H1 (cell line): ENCODE measurements at regions not wholly inside any gene's neighbourhood (a gene's known extent, or its start where the extent isn't known, plus 50 kb on each side); places are given as distances from the start of the nearest gene placed in this dataset.

Experiments used
- CTCF ChIA-PET: fragments of 300-600 bp; sonication (Branson Sonifier 250); formaldehyde crosslinking; loops from one replicate; lab custom pipeline; 2021; ENCODE audit not compliant: partially characterized antibody; lab: Charles Lee
- POLR2A ChIA-PET: fragments of 300-600 bp; sonication (Branson Sonifier 250); formaldehyde crosslinking; loops from one replicate; lab custom pipeline; 2021; ENCODE audit warnings: inconsistent platforms; ENCODE audit not compliant: partially characterized antibody; lab: Charles Lee
- DNase-seq, 2 experiments: peaks; one replicate each; pipeline versions ENCODE4 v3.0.0 to v3.0.0-alpha.2; 2010 to 2022; ENCODE audit warnings: low spot score in 2 of 2, low read depth in 1 of 2, mixed read lengths in 1 of 2
- FAIRE-seq: peaks from 2 replicates; lab custom pipeline; 2011; peaks lifted over from hg19 to GRCh38; lab: Jason Lieb, UNC
- H2AFZ ChIP-seq: 2 replicates; pipeline ENCODE4 v1.8.1; 2012; ENCODE audit warnings: low read length, inconsistent platforms
- H2AK5ac ChIP-seq: 2 replicates; pipeline ENCODE4 v1.6.1; 2013; ENCODE audit warnings: low read depth, low read length
- H2BK120ac ChIP-seq: replicated peaks from 2 replicates; pipeline ENCODE3; 2013; ENCODE audit warnings: low read depth, low read length, inconsistent platforms
- H2BK12ac ChIP-seq: 2 replicates; pipeline ENCODE4 v1.6.1; 2013; ENCODE audit warnings: low read depth, low read length
- H2BK15ac ChIP-seq: 2 replicates; pipeline ENCODE4 v1.6.1; 2013; ENCODE audit warnings: low read length
- H2BK20ac ChIP-seq: 2 replicates; pipeline ENCODE4 v1.6.1; 2013; ENCODE audit warnings: low read length
- H2BK5ac ChIP-seq: 2 replicates; pipeline ENCODE4 v1.6.1; 2013; ENCODE audit warnings: low read depth, low read length
- H3K14ac ChIP-seq: 2 replicates; pipeline ENCODE4 v1.6.1; 2013; ENCODE audit warnings: inconsistent platforms; ENCODE audit not compliant: insufficient read length
- H3K18ac ChIP-seq: 2 replicates; pipeline ENCODE4 v1.6.1; 2013; ENCODE audit warnings: low read length; ENCODE audit errors: extremely low read depth
- H3K23ac ChIP-seq: 2 replicates; pipeline ENCODE4 v1.6.1; 2013; ENCODE audit warnings: inconsistent platforms; ENCODE audit not compliant: insufficient read length
- H3K23me2 ChIP-seq: 2 replicates; pipeline ENCODE4 v1.6.1; 2013; ENCODE audit warnings: low read depth, low read length
- H3K27ac ChIP-seq: 2 replicates; pipeline ENCODE4 v1.6.1; 2011; ENCODE audit warnings: low read depth, low read length, inconsistent platforms
- H3K27me3 ChIP-seq, 4 experiments: replicated peaks in 1 of 4; 1 replicate in 1 of 4; 2 replicates in 3 of 4; pipeline versions ENCODE4 v1.6.1 to v1.8.1; 2011 to 2013; ENCODE audit warnings: low read length in 3 of 4, mild to moderate bottlenecking in 3 of 4, inconsistent platforms in 2 of 4, mixed read lengths in 2 of 4, moderate library complexity in 1 of 4; ENCODE audit not compliant: control insufficient read depth in 3 of 4, insufficient read depth in 3 of 4; ENCODE audit errors: extremely low read depth in 1 of 4
- H3K36me3 ChIP-seq, 4 experiments: 2 replicates each; pipeline versions ENCODE4 v1.6.1 to v1.8.1; 2011 to 2013; ENCODE audit warnings: mild to moderate bottlenecking in 4 of 4, low read length in 3 of 4, moderate library complexity in 2 of 4, control low read depth in 1 of 4, inconsistent platforms in 1 of 4; ENCODE audit not compliant: insufficient read depth in 4 of 4, control insufficient read depth in 2 of 4
- H3K4ac ChIP-seq: replicated peaks from 2 replicates; pipeline ENCODE3; 2013; ENCODE audit warnings: low read length, low read depth, mixed read lengths, inconsistent platforms; ENCODE audit not compliant: insufficient read length
- H3K4me1 ChIP-seq, 4 experiments: replicated peaks in 1 of 4; 1 replicate in 1 of 4; 2 replicates in 3 of 4; pipeline versions ENCODE4 v1.6.1 to v1.8.1; 2011 to 2013; ENCODE audit warnings: low read length in 3 of 4, inconsistent platforms in 2 of 4, mixed read lengths in 1 of 4; ENCODE audit not compliant: insufficient read depth in 4 of 4, control insufficient read depth in 3 of 4
- H3K4me2 ChIP-seq, 2 experiments: 2 replicates each; pipeline versions ENCODE4 v1.6.1 to v1.8.1; 2011 to 2013; ENCODE audit warnings: low read depth in 2 of 2, low read length in 2 of 2, control low read depth in 1 of 2, inconsistent platforms in 1 of 2, mild to moderate bottlenecking in 1 of 2; ENCODE audit not compliant: insufficient read depth in 1 of 2
- H3K4me3 ChIP-seq, 4 experiments: fragments of 200-600, 300-600 bp in 1 of 4; sonication (generic), shearing (Covaris generic), sonication (Bioruptor Twin) in 1 of 4; 2 replicates each; pipeline versions ENCODE4 v1.5.1 to v1.8.1; 2011 to 2016; ENCODE audit warnings: low read length in 4 of 4, low read depth in 3 of 4, control low read depth in 2 of 4, inconsistent platforms in 2 of 4, mild to moderate bottlenecking in 2 of 4, mixed read lengths in 1 of 4, moderate library complexity in 1 of 4; ENCODE audit not compliant: insufficient read depth in 2 of 4; ENCODE audit errors: extremely low read depth in 1 of 4
- H3K56ac ChIP-seq: replicated peaks from 2 replicates; pipeline ENCODE3; 2013; ENCODE audit warnings: low read depth, mild to moderate bottlenecking, mixed read lengths, low read length, inconsistent platforms; ENCODE audit not compliant: insufficient read length
- H3K79me1 ChIP-seq: 2 replicates; pipeline ENCODE4 v1.6.1; 2013; ENCODE audit warnings: low read depth, low read length, control low read depth
- H3K79me2 ChIP-seq, 2 experiments: 2 replicates each; pipeline versions ENCODE4 v1.6.1 to v1.8.1; 2012 to 2013; ENCODE audit warnings: low read length in 2 of 2, mild to moderate bottlenecking in 2 of 2, inconsistent platforms in 1 of 2; ENCODE audit not compliant: insufficient read depth in 2 of 2, control insufficient read depth in 1 of 2
- H3K9ac ChIP-seq, 4 experiments: replicated peaks in 1 of 4; 1 replicate in 1 of 4; 2 replicates in 3 of 4; pipeline versions ENCODE4 v1.6.1 to v1.8.1; 2011 to 2013; ENCODE audit warnings: low read depth in 3 of 4, low read length in 3 of 4, control low read depth in 2 of 4, mild to moderate bottlenecking in 2 of 4, moderate library complexity in 2 of 4, inconsistent platforms in 1 of 4; ENCODE audit errors: extremely low read depth in 1 of 4
- H3K9me3 ChIP-seq, 2 experiments: 2 replicates each; pipeline versions ENCODE4 v1.6.1 to v1.8.1; 2012 to 2013; ENCODE audit warnings: mild to moderate bottlenecking in 2 of 2, moderate library complexity in 2 of 2, control low read depth in 1 of 2, inconsistent platforms in 1 of 2, low read depth in 1 of 2, low read length in 1 of 2, mixed read lengths in 1 of 2; ENCODE audit not compliant: insufficient read depth in 2 of 2
- H4K20me1 ChIP-seq, 2 experiments: replicated peaks in 1 of 2; 2 replicates each; pipeline versions ENCODE3 to v1.8.1; 2011 to 2013; ENCODE audit warnings: inconsistent platforms in 2 of 2, low read length in 2 of 2, mild to moderate bottlenecking in 1 of 2; ENCODE audit not compliant: insufficient read depth in 2 of 2, control insufficient read depth in 1 of 2
- H4K5ac ChIP-seq: 2 replicates; pipeline ENCODE4 v1.6.1; 2013; ENCODE audit warnings: low read length, low read depth, mixed read lengths, inconsistent platforms; ENCODE audit not compliant: insufficient read length
- H4K8ac ChIP-seq: 2 replicates; pipeline ENCODE4 v1.8.0; 2013; ENCODE audit warnings: mild to moderate bottlenecking, moderate library complexity, low read length, inconsistent platforms; ENCODE audit not compliant: insufficient read depth; ENCODE audit errors: extremely low read depth
- H4K91ac ChIP-seq: replicated peaks from 2 replicates; pipeline ENCODE3; 2013; ENCODE audit warnings: low read length, mixed read lengths, inconsistent platforms; ENCODE audit not compliant: insufficient read length
- ASH2L ChIP-seq: fragments of 200-600, 300-600 bp; sonication (generic); IDR thresholded peaks from one replicate; pipeline ENCODE4 v1.7.1; 2017; ENCODE audit warnings: low read length
- BRCA1 ChIP-seq: IDR thresholded peaks from 2 replicates; pipeline ENCODE4 v1.6.1; 2012; ENCODE audit warnings: low read depth, low read length, improper control_type of control experiment
- CHD1 ChIP-seq: IDR thresholded peaks from 2 replicates; pipeline ENCODE4 v1.6.1; 2012; ENCODE audit warnings: low read depth, low read length, improper control_type of control experiment
- CTBP2 ChIP-seq: IDR thresholded peaks from 2 replicates; pipeline ENCODE4 v1.7.0; 2011; ENCODE audit warnings: borderline replicate concordance, mild to moderate bottlenecking, moderate library complexity, mixed read lengths, low read length; ENCODE audit not compliant: insufficient read depth, insufficient read length
- NANOG ChIP-seq: IDR thresholded peaks from 2 replicates; pipeline ENCODE4 v1.6.1; 2011; ENCODE audit warnings: low read length, low read depth, mild to moderate bottlenecking, inconsistent platforms; ENCODE audit not compliant: insufficient read depth, poor library complexity, severe bottlenecking
- SIX5 ChIP-seq: IDR thresholded peaks from 2 replicates; pipeline ENCODE4 v1.6.1; 2011; ENCODE audit warnings: mild to moderate bottlenecking, low read depth, low read length
- TEAD4 ChIP-seq: IDR thresholded peaks from 2 replicates; pipeline ENCODE4 v1.6.1; 2012; ENCODE audit warnings: low read depth, low read length, inconsistent platforms, mixed read lengths
- WGBS, 2 experiments: shearing (Covaris generic) in 1 of 2; methylation state at CpG; one replicate each; pipeline versions ENCODE4 v1.1.6 to v1.1.7; 2013 to 2015; ENCODE audit warnings: low lambda C conversion rate in 2 of 2, mixed read lengths in 2 of 2, inconsistent platforms in 1 of 2, low coverage in 1 of 2, missing lambda C conversion rate in 1 of 2; ENCODE audit not compliant: insufficient replicate concordance in 2 of 2, insufficient coverage in 1 of 2, insufficient read length in 1 of 2; ENCODE audit errors: extremely low coverage in 1 of 2, missing lambda C conversion rate in 1 of 2; 5-methylcytosine and 5-hydroxymethylcytosine counted together
- TF ChIP-seq, protein P1 (sequence below), 3 experiments: IDR thresholded peaks; 1 replicate in 2 of 3; 2 replicates in 1 of 3; pipeline versions ENCODE4 v1.5.1 to v1.6.1; 2011; ENCODE audit warnings: low read length in 3 of 3, mild to moderate bottlenecking in 3 of 3, inconsistent platforms in 2 of 3, low read depth in 1 of 3, moderate library complexity in 1 of 3; ENCODE audit not compliant: insufficient read depth in 1 of 3; ENCODE audit errors: control extremely low read depth in 1 of 3

- 90% methylated on average over 9 of the region's 9 CpGs; no CpG with 5 or more reads in 1 of the 2 experiments for WGBS, 2 experiments
- Histone ChIP-seq H4K20me1 (no peaks in the 10 kb centered on the region), H3K27me3 (no peaks in the 10 kb centered on the region), H2AFZ (no peak overlapping the region; the same call in 1 of the 2 replicates), H3K18ac (no peak overlapping the region), H3K27ac (no peak overlapping the region), H2AK5ac (no peak overlapping the region), H2BK120ac (no peak overlapping the region), H2BK15ac (no peak overlapping the region), H2BK5ac (no peak overlapping the region), H3K9ac (no peak overlapping the region), H4K8ac (no peak overlapping the region), H3K79me1 (no peaks in the 10 kb centered on the region), H3K56ac (no peak overlapping the region), H2BK12ac (no peak overlapping the region), H4K5ac (no peak overlapping the region), H3K9me3 (no peaks in the 10 kb centered on the region), H4K91ac (no peak overlapping the region), H3K4me1 (no peaks in the 10 kb centered on the region), H2BK20ac (no peak overlapping the region), H3K36me3 (no peaks in the 10 kb centered on the region), H3K4me3 (no peak overlapping the region), H3K23me2 (peaks cover 1% of the 10 kb centered on the region; the same call in 1 of the 2 replicates), H3K4ac (no peak overlapping the region), H3K14ac (no peak overlapping the region), H3K79me2 (no peaks in the 10 kb centered on the region), H3K4me2 (no peak overlapping the region), H3K23ac (no peak overlapping the region)
- FAIRE-seq (no peak), DNase-seq (peak in 1 of 2 experiments; percentile 26)
- POLR2A ChIA-PET: no interaction called here
- CTCF ChIA-PET: interaction anchor here (1.0 kb wide), 1 partner anchor 62 kb away, joined by 4 read pairs; no protein-coding TSS in a partner anchor
- TF ChIP-seq CTBP2 (no peak), CHD1 (no peak), NANOG (no peak), SIX5 (no peak), ASH2L (no peak), TEAD4 (no peak), BRCA1 (no peak)
- TF ChIP-seq, protein P1, sequence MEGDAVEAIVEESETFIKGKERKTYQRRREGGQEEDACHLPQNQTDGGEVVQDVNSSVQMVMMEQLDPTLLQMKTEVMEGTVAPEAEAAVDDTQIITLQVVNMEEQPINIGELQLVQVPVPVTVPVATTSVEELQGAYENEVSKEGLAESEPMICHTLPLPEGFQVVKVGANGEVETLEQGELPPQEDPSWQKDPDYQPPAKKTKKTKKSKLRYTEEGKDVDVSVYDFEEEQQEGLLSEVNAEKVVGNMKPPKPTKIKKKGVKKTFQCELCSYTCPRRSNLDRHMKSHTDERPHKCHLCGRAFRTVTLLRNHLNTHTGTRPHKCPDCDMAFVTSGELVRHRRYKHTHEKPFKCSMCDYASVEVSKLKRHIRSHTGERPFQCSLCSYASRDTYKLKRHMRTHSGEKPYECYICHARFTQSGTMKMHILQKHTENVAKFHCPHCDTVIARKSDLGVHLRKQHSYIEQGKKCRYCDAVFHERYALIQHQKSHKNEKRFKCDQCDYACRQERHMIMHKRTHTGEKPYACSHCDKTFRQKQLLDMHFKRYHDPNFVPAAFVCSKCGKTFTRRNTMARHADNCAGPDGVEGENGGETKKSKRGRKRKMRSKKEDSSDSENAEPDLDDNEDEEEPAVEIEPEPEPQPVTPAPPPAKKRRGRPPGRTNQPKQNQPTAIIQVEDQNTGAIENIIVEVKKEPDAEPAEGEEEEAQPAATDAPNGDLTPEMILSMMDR (IDR thresholded peaks at IDR 0.05; ENCODE audit: control extremely low read depth in 1 of 3, insufficient read depth in 1 of 3, low read depth in 1 of 3, low read length in 3 of 3): no peak
These were observed 143.3 kb upstream of the IGF1R start for GRCh38 chr15:98504998-98505397.
